C1 segment of cervical spinal cord (tissue), 14 donors: ENCODE measurements at regions not wholly inside any gene's neighbourhood (a gene's known extent, or its start where the extent isn't known, plus 50 kb on each side); places are given as distances from the start of the nearest gene placed in this dataset.
"Not testable (repeated sequence)": the region's sequence is repeated elsewhere in the genome, so short reads cannot be mapped to it uniquely, and the experiment has no call there.

Experiments used
- DNase-seq, 14 donors: peaks; one replicate each; lab custom pipeline; 2025; lab: John Stamatoyannopoulos, UW

GRCh38 chr4:163693211-163693610, 198.7 kb downstream of the TMA16 start:
- no peak for DNase-seq

- DNase-seq: no peak
Measured at GRCh38 chr4:163693776-163694175, 199.3 kb downstream of the TMA16 start.

- no peak for DNase-seq
Measured at GRCh38 chr4:163694385-163694784, 199.9 kb downstream of the TMA16 start.

GRCh38 chr4:163697121-163697520, 202.6 kb downstream of the TMA16 start:
- DNase-seq: no peak

GRCh38 chr4:163700383-163700782, 205.9 kb downstream of the TMA16 start:
- not testable (repeated sequence) for DNase-seq

- DNase-seq: no peak
Measured at GRCh38 chr4:163701916-163702315, 207.4 kb downstream of the TMA16 start.

- DNase-seq: no peak
Measured at GRCh38 chr4:163702736-163703135, 208.2 kb downstream of the TMA16 start.

GRCh38 chr4:163703251-163703650, 208.8 kb downstream of the TMA16 start:
- DNase-seq: no peak

- DNase-seq: no peak
Measured at GRCh38 chr4:163707873-163708272, 213.4 kb downstream of the TMA16 start.

GRCh38 chr4:163709601-163710000, 215.1 kb downstream of the TMA16 start:
- DNase-seq: no peak

- no peak for DNase-seq
Measured at GRCh38 chr4:163710158-163710557, 215.7 kb downstream of the TMA16 start.

- DNase-seq: not testable (repeated sequence)
Measured at GRCh38 chr4:163724495-163724894, 230.0 kb downstream of the TMA16 start.

- no peak for DNase-seq
Measured at GRCh38 chr4:163726641-163727040, 232.2 kb downstream of the TMA16 start.

- DNase-seq: no peak
Measured at GRCh38 chr4:163731071-163731470, 236.6 kb downstream of the TMA16 start.

- no peak for DNase-seq
Measured at GRCh38 chr4:163732473-163732872, 238.0 kb downstream of the TMA16 start.

GRCh38 chr4:163736876-163737275, 242.4 kb downstream of the TMA16 start:
- no peak for DNase-seq

GRCh38 chr4:163737846-163738245, 243.4 kb downstream of the TMA16 start:
- DNase-seq: not testable (repeated sequence)

GRCh38 chr4:163738521-163738920, 244.0 kb downstream of the TMA16 start:
- no peak for DNase-seq

GRCh38 chr4:163744861-163745260, 250.4 kb downstream of the TMA16 start:
- DNase-seq: no peak

- DNase-seq: no peak
Measured at GRCh38 chr4:163747293-163747692, 252.8 kb downstream of the TMA16 start.

GRCh38 chr4:163747886-163748285, 253.4 kb downstream of the TMA16 start:
- DNase-seq: no peak

GRCh38 chr4:163748449-163748848, 254.0 kb downstream of the TMA16 start:
- DNase-seq: no peak

GRCh38 chr4:163755013-163755412, 260.5 kb downstream of the TMA16 start:
- no peak for DNase-seq

- no peak for DNase-seq
Measured at GRCh38 chr4:163757219-163757618, 262.7 kb downstream of the TMA16 start.

- DNase-seq: no peak
Measured at GRCh38 chr4:163758032-163758431, 263.5 kb downstream of the TMA16 start.
